T-cell (primary cell): ENCODE measurements at regions not wholly inside any gene's neighbourhood (a gene's known extent, or its start where the extent isn't known, plus 50 kb on each side); places are given as distances from the start of the nearest gene placed in this dataset.
"Not testable (repeated sequence)": the region's sequence is repeated elsewhere in the genome, so short reads cannot be mapped to it uniquely, and the experiment has no call there.

ENCODE experiments used
- ATAC-seq, 4 experiments: fragments of 200-7000 bp in 3 of 4; fragments of 150-1000 bp in 1 of 4; cut with Tn5 transposase; replicated peaks in 1 of 4; 1 replicate in 3 of 4; 2 replicates in 1 of 4; pipeline ENCODE4 v1.10.0; 2021; ENCODE audit warnings: moderate library complexity in 3 of 4, mild to moderate bottlenecking in 2 of 4, moderate number of reproducible peaks in 1 of 4
- CTCF ChIA-PET, 2 donors: fragments of 300-600 bp; sonication (Branson Sonifier 250); formaldehyde crosslinking; loops; one replicate each; lab custom pipeline; 2022; ENCODE audit warnings: antibody characterized with exemption in 2 of 2; lab: Charles Lee
- POLR2A ChIA-PET, 2 donors: fragments of 300-600 bp; sonication (Branson Sonifier 250); formaldehyde crosslinking; loops; one replicate each; lab custom pipeline; 2022; ENCODE audit warnings: antibody characterized with exemption in 2 of 2; lab: Charles Lee
- DNase-seq, 35 experiments: peaks; one replicate each; pipeline versions ENCODE4 v3.0.0 to v3.0.0-alpha.2; 2013 to 2023
- H3K27ac ChIP-seq: one replicate; pipeline ENCODE4 v1.5.1; 2013; ENCODE audit warnings: low read length
- H3K27me3 ChIP-seq, 2 experiments: replicated peaks in 1 of 2; 1 replicate in 1 of 2; 2 replicates in 1 of 2; pipeline versions ENCODE4 v1.6.1 to v1.7.0; 2013; ENCODE audit warnings: low read length in 1 of 2, mixed read lengths in 1 of 2; ENCODE audit not compliant: control insufficient read depth in 2 of 2, insufficient read depth in 2 of 2; ENCODE audit errors: extremely low read depth in 1 of 2
- H3K36me3 ChIP-seq, 2 donors: 1 replicate in 1 of 2; 2 replicates in 1 of 2; pipeline versions ENCODE4 v1.6.1 to v1.7.0; 2013; ENCODE audit warnings: low read length in 1 of 2; ENCODE audit not compliant: control insufficient read depth in 2 of 2, insufficient read depth in 1 of 2; ENCODE audit errors: extremely low read depth in 1 of 2
- H3K4me1 ChIP-seq, 2 experiments: 1 replicate in 1 of 2; 2 replicates in 1 of 2; pipeline versions ENCODE4 v1.6.1 to v1.7.0; 2013; ENCODE audit warnings: low read length in 2 of 2, mixed read lengths in 1 of 2; ENCODE audit not compliant: insufficient read depth in 2 of 2, control insufficient read depth in 1 of 2; ENCODE audit errors: extremely low read depth in 1 of 2
- H3K4me3 ChIP-seq, 2 donors: 1 replicate in 1 of 2; 2 replicates in 1 of 2; pipeline versions ENCODE4 v1.5.1 to v1.7.0; 2013; ENCODE audit warnings: mild to moderate bottlenecking in 2 of 2, low read length in 1 of 2, moderate library complexity in 1 of 2; ENCODE audit not compliant: control insufficient read depth in 1 of 2; ENCODE audit errors: extremely low read depth in 1 of 2
- H3K9me3 ChIP-seq: 2 replicates; pipeline ENCODE4 v1.7.0; 2013
- H3K27ac Mint-ChIP-seq, 2 donors: one replicate each; pipeline ENCODE4 v1.8.0; 2020 to 2021; ENCODE audit warnings: mild to moderate bottlenecking in 2 of 2, mixed read lengths in 2 of 2
- H3K27me3 Mint-ChIP-seq, 2 donors: one replicate each; pipeline ENCODE4 v1.8.0; 2021 to 2022; ENCODE audit warnings: mixed read lengths in 2 of 2
- H3K36me3 Mint-ChIP-seq: one replicate; pipeline ENCODE4 v1.8.0; 2021; ENCODE audit warnings: mixed read lengths
- H3K4me1 Mint-ChIP-seq, 3 donors: one replicate each; pipeline ENCODE4 v1.8.0; 2020 to 2022; ENCODE audit warnings: mixed read lengths in 3 of 3, mild to moderate bottlenecking in 1 of 3
- H3K4me3 Mint-ChIP-seq, 3 donors: one replicate each; pipeline ENCODE4 v1.8.0; 2020 to 2022; ENCODE audit warnings: mild to moderate bottlenecking in 3 of 3, mixed read lengths in 3 of 3, moderate library complexity in 3 of 3
- H3K9me3 Mint-ChIP-seq, 3 donors: one replicate each; pipeline ENCODE4 v1.8.0; 2020 to 2022; ENCODE audit warnings: mixed read lengths in 3 of 3
- WGBS: methylation state at CpG from one replicate; pipeline ENCODE4 v1.1.5; 2013; ENCODE audit warnings: missing lambda C conversion rate; ENCODE audit not compliant: insufficient coverage; 5-methylcytosine and 5-hydroxymethylcytosine counted together

- Mint-ChIP-seq H3K4me1 (peaks cover 4 to 37% (median 5%) of the 10 kb centered on the region in 3 donors), H3K27ac (peak overlapping the region; percentile 22 to 89)
- DNase-seq = not testable (repeated sequence)
Observed at GRCh38 chr2:87498169-87498853, 249.6 kb upstream of the PLGLB2 start.

GRCh38 chr2:87498854-87499238 is 249.0 kb upstream of the PLGLB2 start:
- Mint-ChIP-seq H3K27ac (peak overlapping the region in 1 of 2 donors; percentile 61), H3K4me1 (peaks cover 4 to 35% (median 5%) of the 10 kb centered on the region in 3 donors)
- H3K4me3 Mint-ChIP-seq, H3K36me3 ChIP-seq, DNase-seq, H3K36me3 Mint-ChIP-seq, H3K9me3 Mint-ChIP-seq, H3K4me3 ChIP-seq, H3K27me3 ChIP-seq, ATAC-seq, H3K27me3 Mint-ChIP-seq, CTCF ChIA-PET, POLR2A ChIA-PET, H3K9me3 ChIP-seq: not testable (repeated sequence)
- H3K4me1 ChIP-seq = peaks cover 2 to 20% of the 10 kb centered on the region in 2 experiments
- no CpG with 5 or more reads among the region's 7 CpGs for WGBS
- H3K27ac ChIP-seq = peak overlapping the region; percentile 63

More at GRCh38 chr2:87498169-87498853, 249.6 kb upstream of the PLGLB2 start:
- WGBS = no CpG with 5 or more reads among the region's 12 CpGs
- H3K27me3 ChIP-seq, ATAC-seq, H3K9me3 Mint-ChIP-seq, H3K27me3 Mint-ChIP-seq, H3K4me3 ChIP-seq, POLR2A ChIA-PET, H3K9me3 ChIP-seq, H3K36me3 ChIP-seq, CTCF ChIA-PET, H3K36me3 Mint-ChIP-seq: not testable (repeated sequence)
- Histone ChIP-seq H3K27ac (peak overlapping the region; percentile 63), H3K4me1 (peaks cover 2 to 20% of the 10 kb centered on the region in 2 experiments)
- H3K4me3 Mint-ChIP-seq = peak overlapping the region in 1 of 3 donors; percentile 43

GRCh38 chr2:87499860-87500259 is 248.0 kb upstream of the PLGLB2 start:
- H3K4me3 ChIP-seq, H3K27me3 Mint-ChIP-seq, CTCF ChIA-PET, H3K27me3 ChIP-seq, H3K9me3 Mint-ChIP-seq, POLR2A ChIA-PET, H3K36me3 Mint-ChIP-seq, H3K9me3 ChIP-seq, H3K36me3 ChIP-seq: not testable (repeated sequence)
- peak; percentile 69 to 75 (median 72) for ATAC-seq
- H3K4me1 Mint-ChIP-seq = peaks cover 3 to 29% (median 4%) of the 10 kb centered on the region in 3 donors
- peak in 1 of 35 experiments; percentile 32 for DNase-seq
- no CpG with 5 or more reads among the region's 6 CpGs for WGBS
- H3K4me3 Mint-ChIP-seq = peak overlapping the region; percentile 11 to 56 (median 25)
- H3K27ac Mint-ChIP-seq = peak overlapping the region; percentile 48 to 99
- Histone ChIP-seq H3K27ac (peak overlapping the region; percentile 76), H3K4me1 (peaks cover 2 to 20% of the 10 kb centered on the region in 2 experiments)

- H3K27me3 ChIP-seq, POLR2A ChIA-PET, CTCF ChIA-PET, DNase-seq, H3K27me3 Mint-ChIP-seq, H3K4me3 ChIP-seq, H3K36me3 Mint-ChIP-seq, H3K9me3 Mint-ChIP-seq, H3K36me3 ChIP-seq, H3K9me3 ChIP-seq, ATAC-seq: not testable (repeated sequence)
- Histone ChIP-seq H3K27ac (peak overlapping the region; percentile 76), H3K4me1 (peaks cover 2 to 17% of the 10 kb centered on the region in 2 experiments)
- Mint-ChIP-seq H3K4me1 (peaks cover 0 to 23% (median 3%) of the 10 kb centered on the region in 3 donors), H3K4me3 (peak overlapping the region in 2 of 3 donors; percentile 11 to 53), H3K27ac (peak overlapping the region; percentile 84 to 99)
Observed at GRCh38 chr2:87500421-87500820, 247.5 kb upstream of the PLGLB2 start.

GRCh38 chr2:87500951-87501350 is 246.9 kb upstream of the PLGLB2 start:
- no CpG with 5 or more reads among the region's 11 CpGs for WGBS
- CTCF ChIA-PET, H3K9me3 ChIP-seq, ATAC-seq, DNase-seq, H3K36me3 Mint-ChIP-seq, H3K4me3 Mint-ChIP-seq, H3K27me3 Mint-ChIP-seq, H3K4me3 ChIP-seq, H3K9me3 Mint-ChIP-seq, H3K27me3 ChIP-seq, POLR2A ChIA-PET, H3K36me3 ChIP-seq: not testable (repeated sequence)
- Histone ChIP-seq H3K27ac (peak overlapping the region; percentile 76), H3K4me1 (peaks cover 2 to 17% of the 10 kb centered on the region in 2 experiments)
- peaks cover 0 to 21% (median 3%) of the 10 kb centered on the region in 3 donors for H3K4me1 Mint-ChIP-seq
- H3K27ac Mint-ChIP-seq = peak overlapping the region in 1 of 2 donors; percentile 91

GRCh38 chr2:87502948-87503347 is 244.9 kb upstream of the PLGLB2 start:
- H3K9me3 ChIP-seq, H3K36me3 Mint-ChIP-seq, ATAC-seq, CTCF ChIA-PET, H3K27me3 ChIP-seq, H3K27me3 Mint-ChIP-seq, POLR2A ChIA-PET, H3K4me3 ChIP-seq, H3K4me3 Mint-ChIP-seq, H3K9me3 Mint-ChIP-seq, H3K36me3 ChIP-seq, H3K27ac Mint-ChIP-seq, DNase-seq, H3K27ac ChIP-seq: not testable (repeated sequence)
- peaks cover 2 to 17% of the 10 kb centered on the region in 2 experiments for H3K4me1 ChIP-seq
- H3K4me1 Mint-ChIP-seq = peaks cover 1 to 26% (median 3%) of the 10 kb centered on the region in 3 donors
- no CpG with 5 or more reads among the region's 5 CpGs for WGBS
